ENCODE measurements at regions not wholly inside any gene's neighbourhood (a gene's known extent, or its start where the extent isn't known, plus 50 kb on each side); places are given as distances from the start of the nearest gene placed in this dataset.
"Not testable (repeated sequence)": the region's sequence is repeated elsewhere in the genome, so short reads cannot be mapped to it uniquely, and the experiment has no call there.

DNA sequence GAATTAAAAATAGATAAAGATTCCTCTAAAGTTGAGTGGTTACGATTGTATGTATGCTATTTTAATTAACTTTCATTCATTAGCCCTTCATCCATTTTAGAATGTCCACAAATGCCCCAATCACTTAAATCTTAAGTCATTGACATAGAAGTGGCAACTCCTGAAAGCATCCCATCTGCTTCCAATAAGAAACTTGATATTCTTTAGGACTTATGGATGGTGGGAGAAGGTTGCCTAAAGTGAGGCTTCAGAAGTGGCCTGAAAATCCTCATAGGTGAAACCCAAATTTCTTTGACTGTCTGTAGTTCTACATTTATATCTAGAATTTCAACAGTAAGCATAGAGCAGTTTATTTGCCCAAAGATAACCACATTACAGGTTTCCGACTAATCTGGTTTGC lies 161.7 kb upstream of the HMGA2 start:
- Histone ChIP-seq H3K9me3 (replicated peaks) (no peaks in the 10 kb centered on the region), H3K4me3 (no peak overlapping the region), H3K27me3 (replicated peaks) (no peaks in the 10 kb centered on the region), H3K4me1 (replicated peaks) (peaks cover 27% of the 10 kb centered on the region), H3K36me3 (no peaks in the 10 kb centered on the region), H3K27ac (peak overlapping the region; percentile 76)
- no peak for DNase-seq (ENCODE audit: low read depth in 1 of 2, low spot score in 2 of 2)

DNA sequence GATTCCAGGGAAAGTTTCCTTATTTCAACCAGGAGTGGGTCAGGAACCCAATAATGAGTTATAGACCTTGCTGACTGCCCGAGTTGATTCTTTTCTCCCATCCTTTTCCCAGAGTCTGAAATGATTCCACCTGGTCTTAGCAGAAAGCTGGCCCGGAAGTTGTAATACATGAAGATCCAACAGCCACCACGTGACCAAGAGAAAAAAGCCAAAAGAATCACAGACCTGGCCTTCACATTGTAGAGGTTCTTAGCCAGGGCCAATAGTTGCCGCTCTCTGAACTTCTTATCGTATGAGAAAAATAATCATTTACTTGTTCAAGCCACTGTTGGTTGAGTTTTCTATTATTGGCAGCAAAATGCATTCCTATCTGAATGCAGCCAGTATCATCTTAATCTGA lies 161.2 kb upstream of the HMGA2 start:
- H3K4me1 ChIP-seq (replicated peaks) = peaks cover 23% of the 10 kb centered on the region
- no peak for DNase-seq (ENCODE audit: low read depth in 1 of 2, low spot score in 2 of 2)
- H3K27me3 ChIP-seq (replicated peaks) = no peaks in the 10 kb centered on the region
- no peaks in the 10 kb centered on the region for H3K36me3 ChIP-seq
- no peaks in the 10 kb centered on the region for H3K9me3 ChIP-seq (replicated peaks)
- H3K4me3 ChIP-seq = no peak overlapping the region
- peak overlapping the region; percentile 76 for H3K27ac ChIP-seq

DNA sequence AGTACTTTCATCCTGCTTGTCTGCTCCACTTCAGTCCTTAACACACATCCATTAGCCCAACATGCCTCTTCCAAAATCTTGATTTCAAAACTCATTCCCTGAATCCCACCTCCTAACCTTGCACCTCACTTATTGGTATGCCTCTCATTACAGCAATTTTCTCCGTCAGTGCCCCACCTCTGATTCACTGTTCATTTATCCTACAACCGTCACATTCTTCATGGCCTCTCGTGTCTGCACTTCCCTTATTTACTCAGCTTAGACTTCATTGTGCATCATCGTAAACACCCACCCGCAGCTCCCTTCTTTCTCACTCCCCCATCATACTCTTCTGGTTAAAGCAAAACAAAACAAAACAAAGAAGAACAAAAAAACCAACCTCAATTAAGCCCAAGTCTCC lies 160.6 kb upstream of the HMGA2 start:
- no peaks in the 10 kb centered on the region for H3K36me3 ChIP-seq
- no peaks in the 10 kb centered on the region for H3K27me3 ChIP-seq (replicated peaks)
- peaks cover 23% of the 10 kb centered on the region for H3K4me1 ChIP-seq (replicated peaks)
- H3K27ac ChIP-seq = peak overlapping the region; percentile 76
- DNase-seq (ENCODE audit: low read depth in 1 of 2, low spot score in 2 of 2) = peak; percentile 64 to 74
- H3K9me3 ChIP-seq (replicated peaks) = no peaks in the 10 kb centered on the region
- H3K4me3 ChIP-seq = no peak overlapping the region

DNA sequence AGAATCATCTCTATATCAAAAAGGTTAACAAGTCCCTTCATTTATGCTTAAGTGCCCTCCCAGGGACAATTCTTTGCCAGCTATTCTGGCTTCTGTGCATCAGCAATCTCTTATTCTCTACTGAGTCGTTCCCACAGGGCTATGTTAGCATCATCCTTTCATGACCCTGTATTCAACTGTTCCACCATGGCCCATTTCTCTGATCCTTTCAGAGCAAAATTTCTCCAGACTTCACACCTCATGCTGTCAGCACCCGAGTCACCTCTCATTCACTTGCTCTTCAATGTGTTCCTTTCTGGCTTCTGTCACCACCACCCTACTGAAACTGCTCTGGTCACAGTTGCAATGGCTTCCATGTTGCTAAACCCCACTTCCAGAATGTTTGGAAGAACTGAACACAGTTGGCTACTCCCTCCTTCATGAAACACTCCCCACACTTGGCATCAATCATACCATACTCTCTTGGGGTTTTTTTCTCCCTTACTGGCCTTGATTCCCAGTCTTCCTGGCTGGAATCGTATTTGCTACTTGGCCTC lies 159.5 kb upstream of the HMGA2 start:
- Histone ChIP-seq H3K4me3 (no peak overlapping the region), H3K36me3 (no peaks in the 10 kb centered on the region), H3K27me3 (replicated peaks) (no peaks in the 10 kb centered on the region), H3K27ac (no peak overlapping the region), H3K9me3 (replicated peaks) (no peaks in the 10 kb centered on the region), H3K4me1 (replicated peaks) (peaks cover 23% of the 10 kb centered on the region)
- no peak for DNase-seq (ENCODE audit: low read depth in 1 of 2, low spot score in 2 of 2)

DNA sequence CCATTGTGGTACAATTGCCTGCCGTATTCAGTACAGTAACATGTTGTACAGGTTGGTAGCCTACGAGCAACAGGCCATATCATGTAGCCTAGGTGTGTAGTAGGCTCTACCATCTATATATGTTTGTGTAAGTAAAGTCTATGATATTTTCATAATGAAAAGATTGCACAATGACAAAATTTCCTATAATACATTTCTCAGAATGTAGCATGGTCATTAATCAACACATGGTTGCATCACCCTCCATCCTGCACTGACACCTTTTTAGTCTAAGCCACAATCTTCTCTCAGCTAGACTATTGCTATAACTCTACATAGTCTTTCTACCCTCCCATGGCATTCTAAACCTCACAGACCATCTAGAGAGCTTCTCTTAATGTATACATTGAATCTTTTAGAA lies 158.5 kb upstream of the HMGA2 start:
- Histone ChIP-seq H3K4me1 (replicated peaks) (peaks cover 23% of the 10 kb centered on the region), H3K36me3 (no peaks in the 10 kb centered on the region), H3K9me3 (replicated peaks) (no peaks in the 10 kb centered on the region), H3K4me3 (no peak overlapping the region), H3K27ac (no peak overlapping the region), H3K27me3 (replicated peaks) (no peaks in the 10 kb centered on the region)
- no peak for DNase-seq (ENCODE audit: low read depth in 1 of 2, low spot score in 2 of 2)

DNA sequence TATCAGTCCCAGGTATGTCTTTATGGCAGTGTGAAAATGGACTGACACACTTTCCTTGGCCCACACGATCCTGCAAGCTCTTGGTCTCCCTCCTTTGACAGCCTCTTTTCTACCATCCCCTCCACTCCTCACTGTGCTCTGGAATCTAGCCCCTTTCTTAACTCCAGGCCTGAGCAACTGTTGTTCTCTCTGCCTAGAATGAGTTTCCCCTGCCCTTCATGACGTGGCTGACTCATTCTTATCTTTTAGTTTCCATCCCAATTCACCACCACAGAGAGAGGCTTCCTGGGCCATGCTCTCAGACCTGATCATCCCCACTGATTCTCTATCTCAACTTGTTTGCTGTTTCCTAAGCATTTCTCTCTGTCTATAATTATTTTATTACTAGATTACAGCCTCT lies 157.4 kb upstream of the HMGA2 start:
- Histone ChIP-seq H3K27me3 (replicated peaks) (no peaks in the 10 kb centered on the region), H3K27ac (no peak overlapping the region), H3K36me3 (no peaks in the 10 kb centered on the region), H3K9me3 (replicated peaks) (no peaks in the 10 kb centered on the region), H3K4me1 (replicated peaks) (peaks cover 26% of the 10 kb centered on the region), H3K4me3 (no peak overlapping the region)
- no peak for DNase-seq (ENCODE audit: low read depth in 1 of 2, low spot score in 2 of 2)

DNA sequence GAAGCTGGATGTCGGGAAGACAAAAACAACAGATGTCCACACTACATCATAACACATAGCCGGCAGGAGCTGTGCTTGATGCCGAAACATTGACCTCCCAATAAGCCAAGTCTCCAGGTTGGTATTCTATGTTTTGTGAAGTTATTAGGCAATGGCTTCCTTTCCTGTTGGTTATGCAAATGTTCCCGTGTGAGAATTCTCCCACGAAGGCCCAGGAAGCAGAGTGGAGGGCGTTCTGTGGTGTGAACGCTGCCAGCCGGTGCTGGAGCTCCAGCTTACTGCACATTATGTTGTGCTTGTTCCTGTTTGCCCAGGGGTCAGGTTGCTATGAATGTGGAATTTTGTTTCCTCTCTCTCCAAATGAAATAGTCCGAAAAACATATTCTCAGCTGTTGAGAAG lies 156.4 kb upstream of the HMGA2 start:
- DNase-seq (ENCODE audit: low read depth in 1 of 2, low spot score in 2 of 2) = no peak
- Histone ChIP-seq H3K27me3 (replicated peaks) (no peaks in the 10 kb centered on the region), H3K4me1 (replicated peaks) (peaks cover 22% of the 10 kb centered on the region), H3K9me3 (replicated peaks) (no peaks in the 10 kb centered on the region), H3K27ac (no peak overlapping the region), H3K4me3 (no peak overlapping the region), H3K36me3 (no peaks in the 10 kb centered on the region)

DNA sequence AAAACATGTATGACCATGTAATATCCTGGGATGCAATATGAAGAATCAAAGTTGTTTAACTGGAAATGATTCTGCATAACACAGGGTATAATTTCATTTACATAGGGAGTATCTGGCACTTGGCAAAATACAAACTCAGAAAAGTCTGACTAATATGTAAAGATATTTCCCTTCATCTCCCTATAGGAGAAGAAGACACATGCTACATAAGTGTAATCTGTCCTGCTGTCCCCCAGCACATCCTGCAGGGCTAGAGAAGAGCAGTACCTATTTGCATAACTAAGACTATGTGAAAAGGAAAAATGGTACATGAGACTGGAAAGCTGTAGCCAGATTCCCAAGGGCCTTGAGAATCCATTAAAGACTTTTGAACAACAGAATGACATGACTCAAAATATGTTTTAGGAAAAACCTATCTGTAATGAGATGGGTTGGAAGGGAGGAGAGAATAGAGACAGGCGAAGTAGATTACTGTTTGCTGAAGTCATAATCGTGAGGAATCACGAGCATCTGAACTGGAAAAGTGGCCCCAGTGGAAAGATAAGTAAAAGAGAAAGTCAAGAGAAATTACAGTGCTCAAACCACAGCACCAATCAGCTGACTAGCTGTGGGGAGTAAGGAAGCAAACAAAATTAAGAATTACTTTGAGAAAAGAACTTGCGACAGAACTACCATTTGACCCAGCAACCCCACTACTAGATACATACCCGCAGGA lies 155.1 kb upstream of the HMGA2 start:
- peaks cover 10% of the 10 kb centered on the region for H3K4me1 ChIP-seq (replicated peaks)
- no peak for DNase-seq (ENCODE audit: low read depth in 1 of 2, low spot score in 2 of 2)
- no peaks in the 10 kb centered on the region for H3K27me3 ChIP-seq (replicated peaks)
- no peak overlapping the region for H3K27ac ChIP-seq
- no peak overlapping the region for H3K4me3 ChIP-seq
- no peaks in the 10 kb centered on the region for H3K9me3 ChIP-seq (replicated peaks)
- H3K36me3 ChIP-seq = no peaks in the 10 kb centered on the region

DNA sequence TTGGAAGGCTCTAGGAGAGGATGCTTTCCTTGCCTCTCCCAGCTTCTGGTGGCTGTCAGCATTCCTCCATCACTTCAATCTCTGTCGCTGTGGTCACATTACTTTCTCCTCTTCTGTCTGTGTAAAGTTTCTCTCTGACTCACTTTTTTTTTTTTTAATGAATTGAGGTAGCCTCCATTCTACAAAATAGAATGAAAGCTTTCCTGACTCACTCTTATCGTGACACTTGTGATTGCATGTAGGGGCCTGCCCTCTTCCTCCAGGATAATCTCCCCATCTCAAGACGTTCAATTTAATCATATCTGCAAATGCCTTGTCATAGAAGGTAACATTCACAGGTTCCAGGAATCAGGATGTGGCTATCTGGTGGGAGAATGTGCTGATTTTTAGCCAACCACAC lies 153.5 kb upstream of the HMGA2 start:
- no peak for DNase-seq (ENCODE audit: low read depth in 1 of 2, low spot score in 2 of 2)
- Histone ChIP-seq H3K27me3 (replicated peaks) (no peaks in the 10 kb centered on the region), H3K27ac (no peak overlapping the region), H3K36me3 (no peaks in the 10 kb centered on the region), H3K4me1 (replicated peaks) (peaks cover 17% of the 10 kb centered on the region), H3K9me3 (replicated peaks) (no peaks in the 10 kb centered on the region), H3K4me3 (no peak overlapping the region)

DNA sequence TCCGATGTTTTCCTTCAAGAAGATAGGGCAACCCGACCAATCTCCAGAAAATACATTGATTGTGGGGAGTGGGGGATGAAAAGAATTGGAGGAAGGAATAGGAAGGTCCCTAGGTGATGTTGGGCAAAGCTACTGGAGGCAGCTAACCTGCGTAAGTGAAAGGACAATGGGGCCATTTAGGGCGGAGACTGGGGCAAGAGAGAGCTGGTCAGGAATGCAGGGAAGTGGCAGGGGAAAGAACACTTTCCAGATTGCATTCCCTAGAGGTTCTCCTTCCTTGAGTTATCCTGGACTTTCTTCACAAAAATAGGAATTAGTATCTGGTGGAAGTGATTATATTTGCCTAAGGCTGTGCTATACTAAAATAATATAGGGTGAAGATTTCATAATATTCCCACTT lies 151.8 kb upstream of the HMGA2 start:
- no peaks in the 10 kb centered on the region for H3K9me3 ChIP-seq (replicated peaks)
- no peaks in the 10 kb centered on the region for H3K27me3 ChIP-seq (replicated peaks)
- H3K4me3 ChIP-seq = no peak overlapping the region
- peaks cover 12% of the 10 kb centered on the region for H3K4me1 ChIP-seq (replicated peaks)
- H3K36me3 ChIP-seq = no peaks in the 10 kb centered on the region
- no peak overlapping the region for H3K27ac ChIP-seq
- no peak for DNase-seq (ENCODE audit: low read depth in 1 of 2, low spot score in 2 of 2)

DNA sequence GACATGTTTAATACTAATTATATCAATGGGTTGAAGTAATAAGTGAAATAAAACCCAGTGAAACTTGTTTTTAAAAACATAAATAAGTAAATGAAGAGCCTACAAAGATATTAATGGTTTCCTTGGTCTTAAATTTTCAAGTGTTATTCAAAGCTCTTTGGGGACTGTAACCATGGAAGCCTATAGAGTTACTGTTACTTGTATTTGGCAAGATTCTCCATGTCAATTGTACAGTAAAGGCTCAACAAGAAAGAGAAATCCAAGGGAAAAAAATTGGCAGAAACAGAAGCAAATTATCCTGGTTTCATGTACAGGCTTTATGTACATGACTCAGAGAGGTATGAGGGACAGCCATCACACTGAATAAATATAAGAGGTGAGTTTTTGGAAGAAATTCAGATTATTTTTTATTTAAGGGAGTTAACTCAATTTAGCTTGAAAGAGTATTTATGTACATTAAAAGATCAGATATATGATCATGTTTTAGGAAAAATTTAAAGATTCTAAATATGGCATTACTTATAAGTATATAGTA lies 151.1 kb upstream of the HMGA2 start:
- no peaks in the 10 kb centered on the region for H3K9me3 ChIP-seq (replicated peaks)
- H3K36me3 ChIP-seq = no peaks in the 10 kb centered on the region
- DNase-seq (ENCODE audit: low read depth in 1 of 2, low spot score in 2 of 2) = no peak
- H3K27ac ChIP-seq = no peak overlapping the region
- no peaks in the 10 kb centered on the region for H3K27me3 ChIP-seq (replicated peaks)
- no peak overlapping the region for H3K4me3 ChIP-seq
- H3K4me1 ChIP-seq (replicated peaks) = peaks cover 12% of the 10 kb centered on the region

DNA sequence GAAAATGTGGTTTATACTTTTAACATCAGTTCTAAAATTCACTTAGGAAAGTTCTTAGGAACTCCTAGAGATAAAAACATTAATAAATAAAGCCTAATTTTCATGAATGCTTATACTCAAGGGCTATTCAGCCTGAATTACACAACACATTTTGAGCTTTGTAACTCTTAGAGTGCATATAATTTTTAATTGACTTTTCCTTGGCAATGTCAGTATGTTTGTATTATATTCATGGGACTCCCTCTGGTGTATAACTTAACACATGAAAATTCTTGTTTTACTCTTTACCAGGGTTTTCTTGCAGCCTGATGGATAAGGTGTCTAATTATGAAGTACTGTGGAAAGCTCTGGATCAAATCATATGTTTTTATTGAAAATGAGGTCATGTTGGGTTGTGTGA lies 150.6 kb upstream of the HMGA2 start:
- Histone ChIP-seq H3K27me3 (replicated peaks) (no peaks in the 10 kb centered on the region), H3K4me1 (replicated peaks) (peaks cover 12% of the 10 kb centered on the region), H3K27ac (no peak overlapping the region), H3K9me3 (replicated peaks) (no peaks in the 10 kb centered on the region), H3K4me3 (no peak overlapping the region), H3K36me3 (no peaks in the 10 kb centered on the region)
- no peak for DNase-seq (ENCODE audit: low read depth in 1 of 2, low spot score in 2 of 2)

DNA sequence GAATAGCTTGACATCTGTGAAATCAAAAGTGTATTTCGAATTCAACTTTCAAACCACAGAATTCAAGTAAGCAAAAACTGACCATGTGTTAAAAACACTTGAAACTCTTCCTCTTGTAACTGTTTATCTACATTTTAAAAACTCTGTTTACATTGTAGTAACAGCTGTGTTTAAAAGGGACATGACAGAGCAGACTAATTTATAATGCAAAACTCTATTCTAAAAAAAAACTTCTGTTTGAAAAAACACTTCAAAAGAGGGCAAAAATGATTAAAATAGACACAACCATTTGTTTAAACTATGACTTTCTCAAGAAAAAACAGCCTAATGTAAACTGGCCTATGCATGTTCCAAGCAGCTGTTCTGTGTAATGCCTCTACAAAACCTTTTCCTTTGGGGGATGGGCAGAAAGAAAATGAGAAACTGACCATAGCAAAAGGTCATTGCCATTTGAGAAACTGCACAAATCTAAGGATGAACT lies 149.1 kb upstream of the HMGA2 start:
- no peak overlapping the region for H3K27ac ChIP-seq
- H3K4me3 ChIP-seq = no peak overlapping the region
- no peaks in the 10 kb centered on the region for H3K9me3 ChIP-seq (replicated peaks)
- H3K36me3 ChIP-seq = no peaks in the 10 kb centered on the region
- H3K27me3 ChIP-seq (replicated peaks) = no peaks in the 10 kb centered on the region
- DNase-seq (ENCODE audit: low read depth in 1 of 2, low spot score in 2 of 2) = peak in 1 of 2 experiments; percentile 40
- H3K4me1 ChIP-seq (replicated peaks) = peaks cover 12% of the 10 kb centered on the region

DNA sequence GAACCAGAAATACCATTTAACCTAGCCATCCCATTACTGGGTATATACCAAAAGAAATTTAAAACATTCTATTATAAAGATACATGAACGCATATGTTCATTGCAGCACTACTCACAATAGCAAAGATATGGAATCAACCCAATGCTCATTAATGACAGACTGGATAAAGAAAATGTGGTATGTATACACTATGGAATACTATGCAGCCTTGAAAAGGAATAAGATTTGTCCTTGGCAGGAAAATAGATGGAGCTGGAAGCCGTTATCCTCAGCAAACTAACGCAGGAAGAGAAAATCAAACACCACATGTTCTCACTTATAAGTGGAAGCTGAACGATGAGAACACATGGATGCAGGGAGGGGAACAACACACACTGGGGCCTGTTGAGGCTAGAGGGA lies 146.1 kb upstream of the HMGA2 start:
- not testable (repeated sequence) for H3K27ac ChIP-seq; H3K4me3 ChIP-seq; H3K36me3 ChIP-seq; DNase-seq (ENCODE audit: low read depth in 1 of 2, low spot score in 2 of 2); H3K4me1 ChIP-seq (replicated peaks); H3K9me3 ChIP-seq (replicated peaks)
- H3K27me3 ChIP-seq (replicated peaks) = peaks cover 11% of the 10 kb centered on the region

All from SJSA1 (cell line).